ENCODE measurements at regions not wholly inside any gene's neighbourhood (a gene's known extent, or its start where the extent isn't known, plus 50 kb on each side); places are given as distances from the start of the nearest gene placed in this dataset.

GRCh38 chr7:112869111-112869774 is 79.0 kb upstream of the TMEM168 start:
- H3K4me3 ChIP-seq (ENCODE audit: low read depth, low read length): no peak overlapping the region
- TF ChIP-seq CTCF (IDR thresholded peaks at IDR 0.05; ENCODE audit: insufficient read depth, low read depth, low read length): peak; percentile 77
- POLR2A ChIA-PET: no interaction called here

GRCh38 chr7:112868609-112869008 is 78.4 kb upstream of the TMEM168 start:
- no peak for DNase-seq (ENCODE audit: low read depth)
- no peaks in the 10 kb centered on the region for H3K36me3 ChIP-seq (ENCODE audit: control insufficient read depth, insufficient read depth, low read length)
- no peak overlapping the region for H3K4me3 ChIP-seq (ENCODE audit: low read depth, low read length)
- TF ChIP-seq CTCF (IDR thresholded peaks at IDR 0.05; ENCODE audit: insufficient read depth, low read depth, low read length): no peak
- CTCF ChIA-PET: interaction anchor here (1.0 to 3.5 kb wide), 4 partner anchors 9 to 31 kb away, joined by 3 to 10 read pairs (median 4); no protein-coding TSS in a partner anchor
- no peaks in the 10 kb centered on the region for H3K27me3 ChIP-seq (ENCODE audit: control insufficient read depth, insufficient read depth, low read length)
- POLR2A ChIA-PET: no interaction called here

More at GRCh38 chr7:112869111-112869774, 79.0 kb upstream of the TMEM168 start:
- CTCF ChIA-PET: interaction anchor here (0.6 to 3.5 kb wide), 5 partner anchors 9 to 1493 kb away, joined by 3 to 10 read pairs (median 3); no protein-coding TSS in a partner anchor
- H3K36me3 ChIP-seq (ENCODE audit: control insufficient read depth, insufficient read depth, low read length): no peaks in the 10 kb centered on the region
- no peaks in the 10 kb centered on the region for H3K27me3 ChIP-seq (ENCODE audit: control insufficient read depth, insufficient read depth, low read length)
- no peak for DNase-seq (ENCODE audit: low read depth)

- H3K4me3 ChIP-seq (ENCODE audit: low read depth, low read length): no peak overlapping the region
- ChIA-PET CTCF (interaction anchor here (1.2 to 2.1 kb wide), 2 partner anchors 8 to 13 kb away, joined by 3 to 7 read pairs; no protein-coding TSS in a partner anchor), POLR2A (no interaction called here)
- TF ChIP-seq CTCF (IDR thresholded peaks at IDR 0.05; ENCODE audit: insufficient read depth, low read depth, low read length): no peak
- no peaks in the 10 kb centered on the region for H3K27me3 ChIP-seq (ENCODE audit: control insufficient read depth, insufficient read depth, low read length)
- DNase-seq (ENCODE audit: low read depth): no peak
- H3K36me3 ChIP-seq (ENCODE audit: control insufficient read depth, insufficient read depth, low read length): no peaks in the 10 kb centered on the region
These were observed 76.2 kb upstream of the TMEM168 start for GRCh38 chr7:112866424-112866823.

- H3K27me3 ChIP-seq (ENCODE audit: control insufficient read depth, insufficient read depth, low read length): no peaks in the 10 kb centered on the region
- TF ChIP-seq CTCF (IDR thresholded peaks at IDR 0.05; ENCODE audit: insufficient read depth, low read depth, low read length): no peak
- POLR2A ChIA-PET: no interaction called here
- no peak overlapping the region for H3K4me3 ChIP-seq (ENCODE audit: low read depth, low read length)
- no peak for DNase-seq (ENCODE audit: low read depth)
- CTCF ChIA-PET: no interaction called here
- H3K36me3 ChIP-seq (ENCODE audit: control insufficient read depth, insufficient read depth, low read length): no peaks in the 10 kb centered on the region
These were observed 74.2 kb upstream of the TMEM168 start for GRCh38 chr7:112864380-112864779.

- CTCF ChIA-PET: interaction anchor here (2.0 kb wide), 1 partner anchor 10 kb away, joined by 6 read pairs; no protein-coding TSS in a partner anchor
- POLR2A ChIA-PET: no interaction called here
- H3K36me3 ChIP-seq (ENCODE audit: control insufficient read depth, insufficient read depth, low read length): no peaks in the 10 kb centered on the region; the same call in 1 of the 2 replicates
- DNase-seq (ENCODE audit: low read depth): no peak
- TF ChIP-seq CTCF (IDR thresholded peaks at IDR 0.05; ENCODE audit: insufficient read depth, low read depth, low read length): no peak
- H3K27me3 ChIP-seq (ENCODE audit: control insufficient read depth, insufficient read depth, low read length): no peaks in the 10 kb centered on the region
- H3K4me3 ChIP-seq (ENCODE audit: low read depth, low read length): no peak overlapping the region
These were observed 68.6 kb upstream of the TMEM168 start for GRCh38 chr7:112858838-112859237.
